ENCODE measurements at regions not wholly inside any gene's neighbourhood (a gene's known extent, or its start where the extent isn't known, plus 50 kb on each side); places are given as distances from the start of the nearest gene placed in this dataset.

DNA sequence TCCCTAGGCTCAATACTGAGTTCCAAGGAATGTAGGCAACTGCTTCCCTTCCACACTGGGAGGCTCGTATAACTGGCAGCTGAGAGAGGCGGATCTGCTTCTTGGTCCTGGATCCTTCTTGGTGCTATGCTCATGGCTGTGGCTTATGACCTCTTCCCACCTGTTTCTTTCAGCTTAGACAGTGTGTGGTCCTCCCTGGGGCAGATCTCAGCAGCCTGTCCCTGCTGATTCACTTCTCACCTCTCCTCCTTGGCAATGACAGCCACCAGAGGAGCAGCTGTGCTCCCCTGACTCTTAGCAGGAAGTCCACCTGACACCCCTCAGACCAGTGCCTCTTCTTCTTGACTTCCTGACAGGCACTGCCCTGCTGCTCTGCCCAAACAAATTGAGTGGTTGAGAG lies 75.1 kb upstream of the PTGFRN start:
- in situ Hi-C loops (cut with MboI; ENCODE audit: low sequenced_read_pairs, unreplicated experiment) = no loop called here
- TF ChIP-seq, protein P1, sequence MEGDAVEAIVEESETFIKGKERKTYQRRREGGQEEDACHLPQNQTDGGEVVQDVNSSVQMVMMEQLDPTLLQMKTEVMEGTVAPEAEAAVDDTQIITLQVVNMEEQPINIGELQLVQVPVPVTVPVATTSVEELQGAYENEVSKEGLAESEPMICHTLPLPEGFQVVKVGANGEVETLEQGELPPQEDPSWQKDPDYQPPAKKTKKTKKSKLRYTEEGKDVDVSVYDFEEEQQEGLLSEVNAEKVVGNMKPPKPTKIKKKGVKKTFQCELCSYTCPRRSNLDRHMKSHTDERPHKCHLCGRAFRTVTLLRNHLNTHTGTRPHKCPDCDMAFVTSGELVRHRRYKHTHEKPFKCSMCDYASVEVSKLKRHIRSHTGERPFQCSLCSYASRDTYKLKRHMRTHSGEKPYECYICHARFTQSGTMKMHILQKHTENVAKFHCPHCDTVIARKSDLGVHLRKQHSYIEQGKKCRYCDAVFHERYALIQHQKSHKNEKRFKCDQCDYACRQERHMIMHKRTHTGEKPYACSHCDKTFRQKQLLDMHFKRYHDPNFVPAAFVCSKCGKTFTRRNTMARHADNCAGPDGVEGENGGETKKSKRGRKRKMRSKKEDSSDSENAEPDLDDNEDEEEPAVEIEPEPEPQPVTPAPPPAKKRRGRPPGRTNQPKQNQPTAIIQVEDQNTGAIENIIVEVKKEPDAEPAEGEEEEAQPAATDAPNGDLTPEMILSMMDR (IDR thresholded peaks at IDR 0.05; ENCODE audit: borderline replicate concordance, control extremely low read depth, extremely low read depth, insufficient read depth, missing control alignments) = no peak

DNA sequence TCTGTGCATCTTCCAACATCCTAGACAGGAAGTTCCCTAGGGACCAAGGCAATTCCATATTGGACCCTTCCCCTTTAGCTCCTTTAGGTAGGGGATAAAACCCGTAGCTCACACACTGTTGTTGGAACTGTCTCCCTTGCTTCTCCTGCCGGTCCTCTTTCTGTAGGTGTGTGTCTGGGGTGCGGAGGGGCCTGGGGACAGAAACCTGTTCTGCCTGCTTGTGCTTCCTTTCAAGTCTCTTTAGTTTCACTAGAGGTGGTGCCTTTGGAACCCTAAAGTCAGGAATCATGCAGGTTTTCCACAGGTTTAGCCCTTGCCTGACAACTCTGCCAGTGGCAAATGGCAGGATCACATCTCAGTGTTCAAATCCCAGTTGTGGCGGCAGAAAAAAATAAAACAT lies 74.6 kb upstream of the PTGFRN start:
- TF ChIP-seq, protein P1 (IDR thresholded peaks at IDR 0.05; ENCODE audit: borderline replicate concordance, control extremely low read depth, extremely low read depth, insufficient read depth, missing control alignments) = no peak
- no peak for DNase-seq (ENCODE audit: low spot score)
- in situ Hi-C loops (cut with MboI; ENCODE audit: low sequenced_read_pairs, unreplicated experiment) = no loop called here

More for the DNA sequence above, 75.1 kb upstream of the PTGFRN start:
- no peak for DNase-seq (ENCODE audit: low spot score)

DNA sequence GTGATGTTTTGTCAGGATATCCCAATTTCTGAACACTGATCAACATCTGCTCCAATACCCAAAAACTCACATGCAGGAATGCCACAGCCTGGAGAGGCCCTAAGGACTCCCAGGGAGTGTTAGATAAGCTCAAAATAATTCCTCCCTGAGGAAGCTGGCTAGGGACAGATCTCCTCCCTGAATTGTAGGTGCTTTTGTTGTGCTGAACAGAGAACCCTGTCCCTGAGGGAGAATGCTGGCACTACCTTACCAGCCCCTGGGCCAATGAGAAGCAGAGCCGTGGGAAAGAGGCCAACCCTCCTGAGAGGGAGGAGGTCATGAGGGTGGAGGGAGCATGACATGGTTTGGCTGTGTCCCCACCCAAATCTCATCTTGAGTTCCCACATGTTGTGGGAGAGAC lies 73.6 kb upstream of the PTGFRN start:
- TF ChIP-seq, protein P1 (IDR thresholded peaks at IDR 0.05; ENCODE audit: borderline replicate concordance, control extremely low read depth, extremely low read depth, insufficient read depth, missing control alignments) = no peak
- in situ Hi-C loops (cut with MboI; ENCODE audit: low sequenced_read_pairs, unreplicated experiment) = no loop called here

DNA sequence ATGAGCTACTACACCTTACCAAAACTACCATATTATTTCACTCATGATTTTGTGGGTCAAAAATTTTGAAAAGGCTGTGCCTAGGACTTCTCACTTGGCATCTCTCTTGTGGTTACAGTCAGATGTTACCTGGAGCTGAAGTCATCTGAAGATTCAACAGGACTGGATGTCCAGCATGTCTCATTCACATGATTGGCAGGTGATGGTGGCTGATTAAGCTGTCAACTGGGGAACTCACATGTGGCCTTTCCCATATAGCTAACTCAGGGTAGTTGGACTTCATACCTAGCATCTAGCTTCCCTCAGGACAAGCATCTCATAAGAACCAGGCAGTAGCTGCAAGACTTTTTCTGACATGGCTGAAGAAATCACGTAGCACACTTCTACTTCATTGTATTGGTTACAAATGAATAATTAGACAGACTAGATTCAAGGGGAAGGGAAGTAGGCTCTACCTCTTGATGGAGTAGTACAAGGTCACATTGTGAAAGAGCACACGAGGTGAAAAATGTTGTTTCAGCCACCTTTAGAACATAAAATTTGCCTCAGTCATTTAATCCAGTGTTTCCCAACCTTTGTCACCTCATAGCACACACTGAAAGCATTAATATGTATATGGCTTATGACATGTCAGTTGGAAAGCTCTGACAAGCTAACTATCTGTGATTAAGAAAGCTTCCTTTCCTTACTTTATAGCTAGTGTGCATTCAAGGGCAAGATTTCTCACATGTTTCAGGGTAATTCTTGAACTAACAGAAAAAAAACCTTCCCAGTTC lies 68.0 kb upstream of the PTGFRN start:
- in situ Hi-C loops (cut with MboI; ENCODE audit: low sequenced_read_pairs, unreplicated experiment) = no loop called here
- no peak for DNase-seq (ENCODE audit: low spot score)
- TF ChIP-seq, protein P1 (IDR thresholded peaks at IDR 0.05; ENCODE audit: borderline replicate concordance, control extremely low read depth, extremely low read depth, insufficient read depth, missing control alignments) = no peak

More for the DNA sequence above, 73.6 kb upstream of the PTGFRN start:
- no peak for DNase-seq (ENCODE audit: low spot score)

DNA sequence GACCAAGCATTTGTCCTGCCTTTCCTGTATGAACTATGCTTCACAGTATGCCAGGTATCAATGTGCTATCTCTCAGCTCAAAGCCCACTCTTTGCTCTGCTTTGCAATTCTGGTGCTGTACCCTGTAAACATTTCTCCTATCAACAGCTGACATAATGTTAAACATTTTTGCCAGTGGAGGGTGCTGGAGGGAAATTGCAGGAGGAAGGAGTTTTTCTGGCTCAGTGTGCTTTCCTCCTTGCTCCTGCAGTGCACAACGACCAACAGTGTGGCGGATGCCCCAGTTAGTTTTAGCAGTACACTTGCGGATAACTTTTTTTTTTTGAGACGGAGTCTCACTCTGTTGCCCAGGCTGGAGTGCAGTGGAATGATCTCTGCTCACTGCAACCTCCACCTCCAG lies 67.1 kb upstream of the PTGFRN start:
- no peak for DNase-seq (ENCODE audit: low spot score)
- in situ Hi-C loops (cut with MboI; ENCODE audit: low sequenced_read_pairs, unreplicated experiment) = no loop called here
- TF ChIP-seq, protein P1 (IDR thresholded peaks at IDR 0.05; ENCODE audit: borderline replicate concordance, control extremely low read depth, extremely low read depth, insufficient read depth, missing control alignments) = no peak

DNA sequence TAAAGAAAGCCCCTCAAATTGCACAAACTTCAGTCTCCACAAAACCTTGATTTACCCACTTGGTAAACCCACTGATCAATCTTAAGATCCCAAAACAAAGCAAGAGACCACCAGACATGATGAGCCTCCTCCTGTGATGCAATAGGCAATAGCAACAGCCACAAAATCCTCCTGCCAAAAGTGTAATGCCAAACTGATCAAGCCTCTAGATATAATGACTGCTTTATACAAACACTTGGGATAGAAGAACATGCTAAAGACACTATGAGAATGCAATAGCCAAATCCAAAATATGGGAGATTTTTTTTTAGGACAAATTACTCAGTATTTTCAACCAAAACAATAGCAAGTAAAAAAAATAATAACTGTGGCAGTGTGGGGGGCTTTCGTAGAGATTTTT lies 64.9 kb upstream of the PTGFRN start:
- TF ChIP-seq, protein P1 (IDR thresholded peaks at IDR 0.05; ENCODE audit: borderline replicate concordance, control extremely low read depth, extremely low read depth, insufficient read depth, missing control alignments) = no peak
- DNase-seq (ENCODE audit: low spot score) = no peak
- in situ Hi-C loops (cut with MboI; ENCODE audit: low sequenced_read_pairs, unreplicated experiment) = no loop called here

Data from GM13976 (cell line).